ENCODE measurements at regions not wholly inside any gene's neighbourhood (a gene's known extent, or its start where the extent isn't known, plus 50 kb on each side); places are given as distances from the start of the nearest gene placed in this dataset.

DNA sequence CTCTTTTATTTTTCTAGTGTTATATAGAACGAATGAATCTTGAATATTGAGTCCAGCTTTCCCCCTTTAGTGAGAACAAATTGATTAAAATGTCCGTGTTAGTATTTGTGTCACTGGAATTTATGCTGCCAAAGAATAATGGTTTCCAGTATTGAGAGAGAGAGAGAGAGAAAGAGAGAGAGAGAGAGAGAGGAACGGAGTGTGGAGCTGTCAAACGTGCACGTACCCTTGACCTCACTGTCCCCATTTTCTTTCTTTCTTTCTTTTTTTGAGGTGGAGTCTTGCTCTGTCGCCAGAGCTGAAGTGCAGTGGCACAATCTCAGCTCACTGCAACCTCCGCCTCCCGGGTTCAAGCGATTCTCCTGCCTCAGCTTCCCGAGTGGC, 70.9 kb upstream of the GREM2 start:
- TF ChIP-seq, protein P1, sequence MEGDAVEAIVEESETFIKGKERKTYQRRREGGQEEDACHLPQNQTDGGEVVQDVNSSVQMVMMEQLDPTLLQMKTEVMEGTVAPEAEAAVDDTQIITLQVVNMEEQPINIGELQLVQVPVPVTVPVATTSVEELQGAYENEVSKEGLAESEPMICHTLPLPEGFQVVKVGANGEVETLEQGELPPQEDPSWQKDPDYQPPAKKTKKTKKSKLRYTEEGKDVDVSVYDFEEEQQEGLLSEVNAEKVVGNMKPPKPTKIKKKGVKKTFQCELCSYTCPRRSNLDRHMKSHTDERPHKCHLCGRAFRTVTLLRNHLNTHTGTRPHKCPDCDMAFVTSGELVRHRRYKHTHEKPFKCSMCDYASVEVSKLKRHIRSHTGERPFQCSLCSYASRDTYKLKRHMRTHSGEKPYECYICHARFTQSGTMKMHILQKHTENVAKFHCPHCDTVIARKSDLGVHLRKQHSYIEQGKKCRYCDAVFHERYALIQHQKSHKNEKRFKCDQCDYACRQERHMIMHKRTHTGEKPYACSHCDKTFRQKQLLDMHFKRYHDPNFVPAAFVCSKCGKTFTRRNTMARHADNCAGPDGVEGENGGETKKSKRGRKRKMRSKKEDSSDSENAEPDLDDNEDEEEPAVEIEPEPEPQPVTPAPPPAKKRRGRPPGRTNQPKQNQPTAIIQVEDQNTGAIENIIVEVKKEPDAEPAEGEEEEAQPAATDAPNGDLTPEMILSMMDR (IDR thresholded peaks at IDR 0.05), result no peak
- TF ChIP-seq POLR2A (IDR thresholded peaks at IDR 0.05) (no peak), POLR2AphosphoS5 (IDR thresholded peaks at IDR 0.05) (no peak)

Measured in prostate gland (tissue), 2 donors.